HG03175 (cell line): ENCODE measurements at regions not wholly inside any gene's neighbourhood (a gene's known extent, or its start where the extent isn't known, plus 50 kb on each side); places are given as distances from the start of the nearest gene placed in this dataset.
"Not testable (repeated sequence)": the region's sequence is repeated elsewhere in the genome, so short reads cannot be mapped to it uniquely, and the experiment has no call there.

Experiments
- ATAC-seq: cut with Tn5 transposase; IDR thresholded peaks from one replicate; pipeline ENCODE4 v1.9.1; 2021; ENCODE audit warnings: mild to moderate bottlenecking, moderate library complexity; ENCODE audit not compliant: unreplicated experiment

DNA sequence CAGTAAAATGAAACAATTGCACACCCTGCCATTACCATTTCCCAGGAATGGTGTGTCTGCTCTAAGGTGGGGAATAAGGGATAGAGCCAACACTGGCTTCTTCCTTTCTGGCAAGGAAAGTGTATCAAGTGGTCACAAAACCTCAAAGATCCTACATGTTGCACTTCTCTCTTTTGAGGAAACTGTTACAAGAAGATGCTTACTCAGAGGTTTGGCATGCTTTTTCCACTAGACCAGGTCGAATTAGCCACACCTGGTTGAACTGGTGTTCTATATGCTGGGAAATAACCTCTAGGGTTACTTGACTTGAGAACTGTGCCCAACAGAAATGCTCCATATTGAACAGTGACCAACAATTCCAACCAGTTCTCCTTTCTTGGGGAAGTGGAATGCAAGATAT lies 102.9 kb downstream of the LRRN1 start:
- no peak for ATAC-seq

DNA sequence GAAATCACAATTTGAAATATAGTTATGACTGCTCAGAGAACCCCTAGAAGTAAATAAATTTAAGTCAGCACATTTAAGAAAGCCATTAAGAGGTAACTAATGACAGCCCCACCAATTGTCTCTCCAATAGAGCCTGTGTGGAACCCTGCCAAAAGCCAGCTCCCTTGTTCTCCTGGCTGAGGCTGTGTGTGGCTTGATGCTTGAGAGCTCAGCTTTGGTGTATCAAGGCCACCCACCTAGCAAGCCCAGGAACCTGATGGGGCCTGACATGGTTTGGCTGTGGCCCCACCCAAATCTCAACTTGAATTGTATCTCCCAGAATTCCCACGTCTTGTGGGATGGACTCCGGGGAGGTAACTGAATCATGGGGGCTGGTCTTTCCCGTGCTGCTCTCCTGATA lies 106.9 kb downstream of the LRRN1 start:
- ATAC-seq, result no peak

DNA sequence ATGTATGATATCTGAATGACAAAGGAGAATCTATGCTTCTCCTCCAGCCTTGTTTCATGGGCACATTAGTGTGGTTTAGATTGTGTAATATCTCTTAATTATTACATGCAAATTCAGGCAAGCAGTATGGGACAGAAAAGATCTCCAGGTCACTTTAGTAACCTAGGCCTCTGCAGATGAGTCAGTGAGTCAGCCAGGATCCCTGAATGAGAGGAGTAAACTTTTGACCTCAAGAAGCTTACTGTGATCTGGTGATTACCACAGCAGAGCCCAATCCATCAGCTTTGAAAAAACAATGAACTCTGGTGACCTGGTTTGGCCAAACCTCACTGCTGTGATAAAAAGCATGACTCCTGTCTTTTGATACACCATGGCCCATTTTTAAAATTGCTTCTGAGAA lies 107.8 kb downstream of the LRRN1 start:
- no peak for ATAC-seq

DNA sequence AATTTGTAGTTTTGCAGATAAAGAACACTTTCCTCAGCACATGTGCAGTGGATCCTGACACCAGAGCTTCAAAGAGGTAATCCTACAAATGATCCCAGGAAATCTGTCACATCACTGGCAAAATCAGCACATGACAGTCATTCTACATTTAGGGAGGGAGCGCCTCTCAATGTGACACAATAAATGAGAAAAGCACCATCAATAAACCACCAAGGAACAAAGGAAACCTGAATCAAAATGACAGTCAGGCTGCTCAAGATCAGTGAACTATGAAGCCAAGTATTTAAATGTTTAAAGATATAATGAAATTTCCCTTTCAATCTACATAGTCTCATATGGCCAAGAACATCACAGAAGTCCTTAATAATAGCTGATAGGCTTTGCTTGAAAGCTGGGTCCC lies 119.5 kb downstream of the LRRN1 start:
- no peak for ATAC-seq

DNA sequence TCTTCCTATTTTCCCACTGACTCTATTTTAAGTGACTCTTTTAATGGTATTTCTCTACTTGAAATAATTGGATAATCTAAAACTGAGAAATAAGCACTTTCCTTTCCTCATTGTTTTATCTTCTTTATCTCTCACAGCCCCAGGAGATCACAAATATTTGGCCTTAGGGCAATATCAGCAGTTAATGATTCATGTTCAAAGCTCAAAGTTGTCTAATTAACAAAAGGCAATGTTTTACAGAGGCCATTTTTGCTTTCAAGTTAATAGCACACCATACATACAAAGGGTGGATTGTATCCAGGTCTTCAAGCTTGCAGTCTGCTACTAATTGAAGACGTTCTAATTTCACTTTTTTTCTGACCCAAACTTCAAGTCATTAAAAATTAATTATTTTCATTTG lies 120.1 kb downstream of the LRRN1 start:
- no peak for ATAC-seq

DNA sequence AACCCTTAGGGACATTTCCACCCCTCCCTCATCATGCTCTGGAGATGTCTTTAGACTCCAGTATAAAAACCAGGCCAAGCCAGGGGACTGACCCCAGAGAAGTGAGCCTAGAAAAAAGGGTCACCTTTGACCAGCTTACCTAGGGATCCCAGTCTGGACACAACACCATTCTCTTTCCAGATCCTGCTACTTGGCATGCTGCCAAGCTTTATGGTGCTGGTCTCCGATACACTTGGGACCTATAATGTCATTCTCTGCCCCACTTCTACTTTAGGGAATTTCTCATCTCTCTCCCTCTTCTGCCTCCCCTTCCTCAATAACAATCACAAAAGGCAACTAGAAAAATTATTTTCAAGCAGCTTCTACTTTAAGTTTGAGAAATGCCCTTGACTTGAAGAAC lies 124.4 kb downstream of the LRRN1 start:
- no peak for ATAC-seq

DNA sequence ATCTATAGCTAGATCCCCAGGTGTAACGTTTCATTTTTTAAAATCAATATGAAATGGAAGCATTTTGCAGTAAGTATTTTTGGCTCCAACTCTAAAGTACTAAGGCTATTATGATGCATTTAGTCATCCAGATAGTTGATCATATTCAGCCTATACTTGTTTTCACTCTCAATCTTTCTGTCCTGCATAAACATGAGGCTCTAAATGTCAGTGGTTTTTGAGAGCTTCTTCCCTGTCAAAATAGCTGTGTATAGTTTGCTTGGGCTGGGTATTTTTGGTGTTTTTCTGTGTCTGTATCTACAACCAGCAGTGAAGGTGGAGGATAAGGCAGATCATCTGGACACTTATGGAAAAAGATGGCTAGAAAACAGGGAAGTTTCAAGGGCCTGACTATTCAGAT lies 128.0 kb downstream of the LRRN1 start:
- ATAC-seq, result no peak

DNA sequence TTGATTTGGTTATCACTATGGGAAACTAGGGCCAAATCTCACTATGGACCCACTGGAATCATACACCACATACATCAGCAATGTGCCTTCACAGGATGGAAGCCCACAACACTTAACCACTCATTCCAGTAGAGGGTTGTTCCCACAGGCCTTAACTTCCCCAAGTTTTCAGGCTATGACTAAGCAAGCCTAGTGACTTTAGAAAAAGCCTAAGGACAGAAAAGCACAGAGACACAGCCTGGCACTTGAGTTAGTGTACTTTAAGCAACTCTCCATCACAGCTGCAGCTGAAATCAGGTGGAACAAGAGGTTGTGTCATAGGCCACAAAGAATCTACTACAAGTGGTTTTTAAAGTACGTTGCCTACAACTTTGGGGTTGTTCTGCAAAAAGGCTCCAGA lies 128.7 kb downstream of the LRRN1 start:
- no peak for ATAC-seq

DNA sequence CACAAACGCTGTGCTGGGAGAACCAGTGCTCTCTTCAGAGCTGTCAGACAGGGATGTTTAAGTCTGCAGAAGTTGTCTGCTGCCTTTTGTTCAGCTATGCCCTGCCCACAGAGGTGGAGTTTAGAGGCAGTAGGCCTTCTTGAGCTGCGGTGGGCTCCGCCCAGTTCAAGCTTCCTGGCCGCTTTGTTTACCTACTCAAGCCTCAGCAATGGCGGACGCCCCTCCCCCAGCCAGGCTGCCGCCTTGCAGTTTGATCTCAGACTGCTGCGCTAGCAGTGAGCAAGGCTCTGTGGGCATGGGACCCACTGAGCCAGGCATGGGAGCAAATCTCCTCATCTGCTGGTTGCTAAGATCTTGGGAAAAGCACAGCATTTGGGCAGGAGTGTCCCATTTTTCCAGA lies 142.1 kb downstream of the LRRN1 start:
- ATAC-seq, result not testable (repeated sequence)

DNA sequence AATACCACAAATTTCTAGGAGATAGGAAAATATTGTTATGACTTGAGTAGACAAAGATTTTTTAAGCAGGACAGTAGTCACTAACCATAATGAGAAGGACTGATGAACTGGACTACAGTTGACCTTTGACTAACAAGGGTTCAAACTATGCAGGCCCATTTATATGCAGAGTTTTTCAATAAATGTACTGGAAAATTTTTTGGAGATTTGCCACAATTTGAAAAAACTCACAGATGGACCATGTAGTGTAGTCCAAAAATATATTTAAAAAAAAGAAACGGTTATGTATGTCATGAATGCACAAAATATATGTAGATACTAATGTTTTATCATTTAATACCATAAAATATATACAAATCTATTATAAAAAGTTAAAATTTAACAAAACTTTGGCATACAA lies 151.8 kb downstream of the LRRN1 start:
- no peak for ATAC-seq

DNA sequence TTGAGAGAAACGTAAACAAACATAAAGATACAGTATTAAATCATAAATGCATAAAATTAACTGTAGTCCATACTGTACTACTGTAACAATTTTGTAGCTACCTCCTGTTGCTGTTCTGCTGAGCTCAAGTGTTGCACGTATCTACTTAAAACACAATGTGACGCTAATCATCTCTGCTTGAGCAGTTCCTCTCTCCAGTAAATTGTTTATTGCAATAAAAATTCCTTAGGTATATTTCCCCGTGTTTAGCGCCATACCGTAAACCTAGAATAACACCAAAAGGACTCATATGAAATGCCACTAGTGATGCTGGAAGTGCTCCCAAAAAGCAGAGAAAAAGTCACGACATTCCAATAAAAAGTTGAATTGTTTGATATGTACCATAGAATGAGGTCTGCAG lies 152.3 kb downstream of the LRRN1 start:
- ATAC-seq, result no peak

DNA sequence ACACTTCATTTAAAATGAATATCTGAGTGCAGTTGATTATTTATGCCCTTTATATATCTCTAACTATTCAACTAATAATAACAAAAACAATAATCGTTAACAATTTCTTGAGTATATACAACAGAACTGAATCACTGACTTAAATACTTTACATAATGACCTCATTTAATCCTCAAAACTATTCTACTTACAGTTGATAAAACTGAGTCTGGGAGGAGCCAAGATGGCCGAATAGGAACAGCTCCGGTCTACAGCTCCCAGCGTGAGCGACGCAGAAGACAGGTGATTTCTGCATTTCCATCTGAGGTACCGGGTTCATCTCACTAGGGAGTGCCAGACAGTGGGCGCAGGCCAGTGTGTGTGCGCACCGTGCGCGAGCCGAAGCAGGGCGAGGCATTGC lies 163.6 kb downstream of the LRRN1 start:
- not testable (repeated sequence) for ATAC-seq

DNA sequence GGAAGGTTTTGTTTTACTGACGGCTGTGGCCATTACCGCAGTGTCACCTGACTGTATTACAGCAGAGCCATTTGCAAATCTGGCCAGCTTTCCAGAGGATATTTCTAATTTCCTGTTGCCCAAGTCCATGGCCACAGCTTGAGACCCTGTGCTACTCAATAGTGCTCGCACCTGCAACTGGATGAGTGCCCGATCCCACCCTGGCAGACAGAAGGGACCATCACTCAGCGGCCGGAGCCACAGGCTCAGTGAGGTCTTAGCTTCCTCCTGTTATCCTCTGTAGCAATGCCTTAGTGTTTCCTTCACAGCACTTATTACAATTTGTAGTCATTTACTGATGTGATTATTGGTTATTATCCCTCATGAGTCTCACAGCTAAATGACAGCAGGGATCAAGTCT lies 184.8 kb downstream of the LRRN1 start:
- ATAC-seq, result no peak

DNA sequence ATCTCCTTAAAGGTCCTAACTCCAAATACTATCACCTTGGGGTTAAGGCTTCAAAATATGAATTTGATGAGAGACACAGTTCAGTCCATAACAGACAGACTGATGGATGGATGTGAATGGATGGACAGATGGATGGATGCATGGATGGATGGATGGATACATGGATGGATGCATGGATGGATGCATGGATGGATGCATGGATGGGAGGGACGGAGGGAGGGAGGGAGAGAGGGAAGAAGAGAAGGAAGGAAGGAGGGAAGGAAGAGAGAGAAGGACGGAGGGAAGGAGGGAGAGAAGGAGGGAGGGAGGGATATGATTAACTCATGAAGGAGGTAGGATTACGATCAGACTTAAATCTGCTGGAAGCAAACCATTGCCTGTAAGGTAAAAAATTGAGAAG lies 192.4 kb downstream of the LRRN1 start:
- ATAC-seq, result no peak

DNA sequence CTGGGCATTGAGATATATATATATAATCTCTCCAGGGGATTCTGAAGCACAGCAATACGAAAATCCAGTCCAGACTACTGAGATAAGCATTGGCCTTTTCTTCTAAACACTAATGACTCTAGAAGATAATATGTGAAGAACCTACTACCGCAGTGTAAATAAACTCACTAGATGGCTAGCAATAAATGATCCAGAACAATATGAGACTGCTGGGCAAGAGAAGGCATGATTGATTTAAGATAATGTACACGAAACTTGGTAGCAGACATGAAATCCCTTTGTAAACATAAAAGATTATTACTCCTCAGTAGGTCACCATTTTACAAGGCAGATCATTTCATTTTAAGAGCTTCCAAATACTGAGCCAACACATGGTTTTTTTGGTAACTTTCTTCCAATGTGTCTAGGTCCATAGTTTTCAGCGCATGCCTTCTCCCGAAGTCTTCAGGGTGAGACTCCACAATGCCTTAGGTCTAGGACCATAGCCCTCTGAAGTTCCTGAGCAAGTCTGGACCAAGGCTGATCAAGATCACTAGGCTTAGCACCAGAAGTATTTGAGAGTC lies 193.2 kb downstream of the LRRN1 start:
- no peak for ATAC-seq

DNA sequence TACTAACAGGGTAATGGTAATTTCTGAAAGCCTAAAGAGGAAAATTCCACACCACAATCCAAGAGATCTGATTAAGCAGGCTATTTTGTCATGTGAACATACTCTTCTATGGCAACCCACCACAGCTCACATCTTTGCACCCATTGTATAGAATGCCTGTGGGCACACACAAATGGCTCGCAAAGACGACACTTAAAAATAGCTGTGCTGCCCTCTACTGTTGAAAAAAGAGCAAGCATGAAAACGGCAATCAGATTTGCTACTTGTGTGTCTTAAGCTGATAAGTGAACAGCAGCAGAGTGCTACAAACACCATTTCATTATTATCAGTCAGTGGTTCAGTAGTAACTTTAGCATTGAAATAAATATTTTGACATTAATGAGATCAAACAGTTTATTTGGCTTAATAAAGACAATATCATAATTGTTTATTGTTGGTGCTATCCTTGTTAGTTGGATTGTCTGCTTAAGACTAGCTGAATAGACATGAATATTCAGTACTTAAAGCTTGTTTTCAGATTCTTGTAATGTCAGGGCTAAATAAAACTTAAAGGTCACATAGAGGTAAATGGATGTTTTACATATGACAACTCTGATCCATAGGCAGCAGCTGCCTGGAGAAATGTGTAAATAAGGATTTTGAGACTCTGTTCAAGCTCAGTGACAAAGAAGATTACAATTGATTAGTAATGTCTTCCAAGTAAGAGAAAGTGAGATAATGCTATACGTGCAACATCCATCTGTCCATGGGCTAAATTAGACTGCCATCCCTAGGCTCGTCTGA lies 199.1 kb downstream of the LRRN1 start:
- ATAC-seq, result peak; percentile 84

DNA sequence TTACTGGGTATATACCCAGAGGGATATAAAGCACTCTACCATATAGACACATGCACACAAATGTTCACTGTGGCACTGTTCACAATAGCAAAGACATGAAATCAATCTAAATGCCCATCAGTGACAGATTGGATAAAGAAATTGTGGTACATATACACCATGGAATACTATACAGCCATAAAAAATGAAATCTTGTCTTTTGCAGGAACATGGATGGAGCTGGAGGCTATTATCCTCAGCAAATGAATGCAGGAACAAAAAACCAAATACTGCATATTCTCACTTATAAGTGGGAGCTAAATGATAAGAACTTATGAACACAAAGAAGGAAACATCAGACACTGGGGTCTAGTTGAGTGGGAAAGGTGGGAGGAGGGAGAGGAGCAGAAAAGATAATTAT lies 200.1 kb downstream of the LRRN1 start:
- not testable (repeated sequence) for ATAC-seq

DNA sequence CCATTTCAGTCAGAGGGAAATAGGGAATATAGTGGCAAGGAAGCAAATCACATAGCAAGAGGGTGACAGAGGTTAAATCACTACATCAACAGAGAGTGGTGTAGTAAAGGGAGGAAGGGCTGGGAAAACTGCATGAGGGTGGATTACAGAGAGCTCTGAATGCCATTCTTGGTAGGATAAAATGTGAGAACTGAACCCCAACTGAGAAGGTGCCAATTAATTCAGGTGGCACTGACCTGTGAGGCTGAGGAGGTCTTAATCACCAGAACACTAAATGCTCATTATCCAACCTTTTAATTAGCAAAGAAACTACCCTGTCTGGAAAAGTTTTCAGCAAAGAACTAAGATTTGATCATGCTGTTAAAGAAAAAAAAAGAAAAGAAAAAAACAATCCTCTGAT lies 202.7 kb downstream of the LRRN1 start:
- no peak for ATAC-seq

DNA sequence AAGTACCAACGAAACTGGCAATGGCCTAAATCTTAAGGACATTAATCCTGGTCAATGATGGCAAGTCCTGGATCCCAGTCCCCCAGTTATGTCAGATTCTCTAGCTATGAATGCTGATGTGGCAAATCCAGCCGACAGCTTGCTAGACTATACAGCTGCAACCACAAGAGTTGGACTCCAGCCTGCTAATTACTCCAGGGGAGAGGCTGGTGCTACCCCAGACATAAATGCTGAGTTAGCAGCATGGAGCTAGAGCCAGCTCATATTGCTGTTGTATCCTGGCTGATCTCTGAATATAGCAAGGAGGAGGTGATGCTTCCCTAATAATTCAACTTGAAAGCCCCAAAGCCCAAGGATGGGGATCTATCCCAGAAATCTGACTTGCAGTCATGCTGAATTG lies 207.1 kb downstream of the LRRN1 start:
- no peak for ATAC-seq

DNA sequence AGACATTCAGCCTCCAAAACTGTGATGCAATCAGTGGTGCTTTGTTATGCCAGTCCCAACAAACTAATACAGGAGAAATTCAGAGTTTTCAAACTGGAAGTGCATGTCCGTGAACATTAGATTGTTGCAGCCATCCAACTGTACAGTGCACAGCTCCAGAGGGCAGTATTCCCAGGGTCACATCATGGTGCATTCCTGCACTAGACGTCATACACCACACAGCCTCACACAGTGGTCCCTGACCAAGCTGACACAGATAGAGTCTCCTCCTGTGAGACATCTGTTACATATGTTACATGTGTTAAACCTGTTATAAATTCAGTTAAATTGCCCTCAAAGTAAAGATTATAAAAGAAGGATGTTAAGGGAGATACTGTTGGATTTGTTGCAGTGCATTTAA lies 209.0 kb downstream of the LRRN1 start:
- no peak for ATAC-seq

DNA sequence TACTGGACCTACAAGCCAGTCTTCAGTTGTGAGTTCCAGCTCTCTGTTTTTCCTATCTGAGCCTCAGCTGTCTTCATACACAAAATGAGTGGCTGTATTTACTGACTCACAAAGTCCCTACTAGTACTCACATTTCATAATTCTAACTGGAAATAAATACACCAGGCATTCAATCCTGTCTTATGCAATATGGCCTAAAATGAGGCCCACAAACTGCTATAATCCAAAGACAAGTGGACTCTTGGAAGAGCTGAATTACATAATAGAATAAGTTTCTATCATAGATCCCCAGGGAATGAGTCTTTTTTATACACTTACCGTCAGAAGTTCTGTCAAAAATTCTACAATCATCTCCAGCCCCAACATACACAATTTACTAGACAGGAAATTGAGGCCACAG lies 211.9 kb downstream of the LRRN1 start:
- no peak for ATAC-seq

DNA sequence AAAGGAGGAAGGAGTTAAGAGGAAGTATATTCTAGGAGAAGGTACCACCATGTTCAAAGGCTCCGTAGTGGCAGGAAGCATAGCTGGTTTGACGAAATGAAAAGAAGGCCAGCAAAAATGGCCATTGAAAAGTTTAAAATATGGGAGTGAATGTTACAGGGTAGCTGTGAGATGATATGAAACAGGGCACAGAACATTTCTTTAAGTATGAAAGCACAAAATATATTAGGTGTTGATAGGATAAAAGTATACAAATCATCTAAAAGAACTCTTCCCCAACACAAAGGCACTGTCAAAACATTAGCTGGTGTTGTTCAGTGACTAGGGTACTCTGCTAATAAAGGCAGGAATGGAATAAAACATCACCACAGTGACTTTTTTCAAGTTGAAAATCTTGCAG lies 216.2 kb downstream of the LRRN1 start:
- no peak for ATAC-seq

DNA sequence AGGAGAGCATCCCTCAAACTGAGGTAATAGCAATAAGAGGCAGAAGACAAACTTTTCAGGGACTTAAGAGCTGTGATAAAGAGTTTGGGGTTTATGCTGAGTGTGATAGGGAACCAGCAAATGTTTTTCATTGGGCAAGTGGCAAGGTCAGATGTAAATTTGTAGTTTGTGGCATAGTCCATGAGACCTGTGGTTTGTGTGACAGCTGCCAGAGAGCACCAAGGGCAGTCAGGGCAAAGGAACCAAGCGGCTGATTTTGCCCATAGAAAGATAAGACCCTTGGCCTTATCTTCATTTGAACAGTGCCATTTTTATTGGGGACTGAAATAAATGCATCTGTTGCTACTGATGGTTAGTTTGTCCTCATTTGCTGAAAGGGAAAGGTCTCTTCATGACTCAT lies 220.3 kb downstream of the LRRN1 start:
- ATAC-seq, result no peak
